ENCODE measurements at regions not wholly inside any gene's neighbourhood (a gene's known extent, or its start where the extent isn't known, plus 50 kb on each side); places are given as distances from the start of the nearest gene placed in this dataset.
"Not testable (repeated sequence)": the region's sequence is repeated elsewhere in the genome, so short reads cannot be mapped to it uniquely, and the experiment has no call there.

GRCh38 chr11:127803755-127804154 is 783.6 kb downstream of the ETS1 start:
- no peak for DNase-seq

DNA sequence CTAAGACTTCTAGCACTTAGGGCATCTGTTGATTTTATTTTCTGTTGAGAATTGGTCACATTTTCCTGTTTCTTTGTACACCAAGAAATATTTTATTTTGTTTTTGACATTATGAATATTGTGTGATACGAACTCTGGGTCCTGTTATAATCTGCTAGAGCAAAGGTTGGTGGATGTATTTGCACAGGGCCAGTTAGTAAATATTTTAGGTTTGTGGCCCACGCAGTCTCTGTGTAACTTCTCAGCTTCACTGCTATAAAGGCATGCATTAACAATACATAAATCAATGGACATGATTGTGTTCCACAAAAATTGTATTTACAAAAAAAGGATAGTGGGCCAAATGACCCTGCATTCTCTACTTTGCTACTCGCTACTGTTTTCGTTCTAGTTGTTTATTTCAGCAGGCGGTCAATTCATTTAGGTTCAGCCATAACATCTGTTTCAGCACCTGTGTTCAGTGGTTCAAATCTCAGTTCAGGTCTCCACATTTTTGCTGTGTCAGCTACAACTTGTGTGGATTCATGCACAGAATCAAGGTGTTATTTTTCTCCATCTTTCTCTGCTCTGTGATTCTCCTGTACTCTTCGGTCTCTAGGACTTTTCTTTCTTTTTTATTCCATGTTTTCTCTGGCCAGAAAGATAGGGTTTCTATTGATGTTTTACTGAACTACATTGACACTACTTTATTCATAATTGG is 786.2 kb downstream of the ETS1 start:
- no peak for DNase-seq

DNA sequence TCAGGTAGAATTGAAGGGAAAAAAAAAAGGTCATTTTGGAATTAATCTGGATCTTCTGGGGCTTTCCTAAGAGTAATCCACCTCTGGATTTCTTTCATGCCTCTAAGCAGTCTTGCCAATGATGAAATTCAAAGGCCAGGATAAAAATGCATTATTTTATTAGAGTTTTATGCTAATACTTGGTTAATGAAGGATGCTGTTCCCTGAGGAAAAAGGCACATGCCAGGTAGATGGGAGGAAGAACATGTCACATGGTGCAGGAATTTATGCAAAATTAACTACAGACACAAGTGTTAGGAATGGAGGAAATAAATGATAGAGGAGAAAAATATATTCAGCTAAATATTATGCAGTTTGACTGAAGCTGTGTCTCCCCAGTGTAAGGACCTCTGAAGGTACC is 792.0 kb downstream of the ETS1 start:
- DNase-seq = no peak

DNA sequence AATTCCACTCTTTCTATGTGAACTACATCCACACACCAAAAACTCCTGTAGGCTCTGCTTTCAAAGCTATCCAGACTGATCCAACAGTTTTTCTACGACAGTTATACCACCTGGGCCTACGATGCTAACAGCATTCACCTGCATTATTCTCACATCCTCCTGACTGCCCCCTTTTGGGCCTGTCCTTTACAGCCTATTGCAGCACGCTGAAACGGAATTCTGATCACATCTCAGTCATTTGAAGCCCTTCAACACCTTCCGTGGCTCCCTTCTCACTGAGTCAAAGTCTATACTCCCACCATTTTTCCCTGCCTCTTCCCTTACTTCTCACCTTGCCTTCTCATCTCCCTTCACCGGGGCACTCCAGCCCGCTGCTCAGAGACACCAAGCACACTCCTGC is 791.3 kb upstream of the KIRREL3 start:
- no peak for DNase-seq

- DNase-seq = no peak
Observed at GRCh38 chr11:127790592-127790991, 790.0 kb upstream of the KIRREL3 start.

DNA sequence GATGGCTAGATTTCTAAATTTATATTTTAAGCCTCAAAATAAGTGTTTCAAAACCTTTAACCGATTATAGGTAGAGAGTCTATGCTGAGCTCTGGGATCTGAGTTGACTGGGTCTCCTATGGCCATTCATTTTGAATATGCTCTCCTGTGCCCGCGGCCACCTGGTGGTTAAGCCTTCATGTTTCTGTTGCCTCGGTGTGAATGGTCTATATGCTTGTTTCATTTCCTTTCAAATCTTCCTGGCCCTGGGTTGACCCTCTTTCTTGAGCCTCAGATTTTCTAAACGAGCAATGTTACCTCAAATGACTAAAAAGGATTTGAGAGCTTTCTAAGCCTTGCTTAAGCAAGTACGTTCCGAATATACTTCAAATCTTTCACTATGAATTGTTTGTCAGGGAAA is 789.4 kb upstream of the KIRREL3 start:
- no peak for DNase-seq

DNA sequence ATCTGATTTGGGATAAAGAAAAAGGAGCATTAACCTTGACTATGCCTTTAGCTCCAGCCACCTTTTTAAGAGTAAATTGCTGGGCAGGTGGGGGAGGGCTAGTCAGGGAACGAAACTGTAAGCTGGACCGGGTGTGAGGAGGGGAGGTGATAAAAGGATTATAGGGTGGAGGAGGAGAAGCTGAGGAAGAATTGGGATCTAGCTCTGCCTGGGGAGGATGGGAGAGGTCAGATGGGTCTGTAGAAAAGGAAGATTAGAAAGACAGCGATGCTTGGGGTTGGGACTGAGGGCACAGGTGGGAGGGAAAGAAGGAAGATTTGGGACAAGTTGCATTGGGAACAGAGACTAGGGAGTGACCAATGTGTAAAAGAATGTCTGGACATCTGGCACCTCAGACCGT is 772.4 kb upstream of the KIRREL3 start:
- DNase-seq = not testable (repeated sequence)

DNA sequence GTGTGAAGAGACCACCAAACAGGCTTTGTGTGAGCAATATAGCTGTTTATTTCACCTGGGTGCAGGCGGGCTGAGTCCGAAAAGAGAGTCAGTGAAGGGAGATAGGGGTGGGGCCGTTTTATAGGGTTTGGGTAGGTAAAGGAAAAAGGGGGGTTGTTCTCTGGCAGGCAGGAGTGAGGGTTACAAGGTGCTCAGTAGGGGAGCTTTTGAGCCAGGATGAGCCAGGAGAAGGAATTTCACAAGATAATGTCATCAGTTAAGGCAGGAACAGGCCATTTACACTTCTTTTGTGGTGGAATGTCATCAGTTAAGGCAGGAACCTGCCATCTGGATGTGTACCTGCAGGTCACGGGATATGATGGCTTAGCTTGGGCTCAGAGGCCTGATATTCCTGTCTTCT is 768.4 kb upstream of the KIRREL3 start:
- not testable (repeated sequence) for DNase-seq

DNA sequence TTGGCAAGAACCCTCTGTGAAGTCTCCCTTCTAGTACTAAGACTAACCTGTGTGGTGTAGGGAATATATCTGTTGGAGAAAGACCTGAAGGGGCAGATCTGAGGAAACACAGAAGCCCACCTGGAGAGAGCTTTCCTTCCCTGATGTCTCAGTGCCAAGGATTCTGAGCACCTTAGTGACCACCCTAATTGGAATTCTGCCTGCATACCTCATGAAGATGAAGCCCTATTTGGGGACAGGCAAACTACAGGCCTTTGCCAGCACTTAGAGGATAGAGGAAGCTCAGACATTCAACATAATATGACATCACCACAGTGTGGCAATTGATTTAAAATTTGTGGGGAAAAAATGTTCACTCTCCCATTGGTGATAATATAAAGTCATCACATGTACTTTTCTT is 766.2 kb upstream of the KIRREL3 start:
- DNase-seq = no peak

DNA sequence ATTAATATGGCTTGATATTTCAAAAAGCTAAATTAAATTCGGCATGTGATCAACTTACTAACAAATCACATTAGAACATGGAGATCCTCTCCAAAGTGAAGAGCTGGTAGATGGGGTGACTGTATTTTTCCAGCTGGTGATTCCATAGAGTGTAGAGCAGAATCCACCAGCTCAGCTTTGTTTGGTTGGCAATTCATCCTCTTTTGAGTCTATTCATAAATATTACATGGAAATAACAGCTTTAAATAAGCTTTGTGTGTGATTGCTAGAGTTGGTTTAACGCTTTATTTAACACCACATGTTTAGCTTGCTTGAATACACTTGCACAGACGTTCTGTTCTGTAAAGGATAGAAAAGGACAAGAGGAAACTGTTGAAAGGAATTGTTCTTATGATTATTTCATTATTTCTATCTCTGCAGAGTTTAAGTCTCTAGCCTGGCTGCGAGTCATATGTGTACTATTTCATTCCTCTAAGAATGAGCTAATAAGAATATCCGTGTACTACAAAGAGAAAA is 738.3 kb upstream of the KIRREL3 start:
- DNase-seq = no peak

GRCh38 chr11:127737499-127737898 is 736.9 kb upstream of the KIRREL3 start:
- no peak for DNase-seq

GRCh38 chr11:127733552-127733951 is 733.0 kb upstream of the KIRREL3 start:
- DNase-seq = no peak

DNA sequence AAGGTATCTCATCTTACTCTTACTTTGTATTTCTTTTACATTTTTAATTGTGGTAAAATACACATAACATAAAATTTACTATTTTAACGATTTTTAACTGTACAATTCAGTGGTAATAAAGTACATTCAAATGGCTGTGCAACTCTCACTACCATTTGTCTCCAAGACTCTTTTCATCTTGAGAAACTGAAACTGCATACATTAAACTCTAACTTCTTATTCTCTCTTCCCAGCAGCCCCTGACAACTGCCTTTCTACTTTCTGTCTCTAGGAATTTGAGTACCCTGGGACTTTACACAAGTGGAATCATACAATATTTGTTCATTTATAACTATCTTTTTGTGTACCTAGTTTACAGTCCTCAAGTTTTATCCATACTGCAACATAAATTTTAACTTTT is 725.8 kb upstream of the KIRREL3 start:
- DNase-seq = no peak

- DNase-seq = no peak
Observed at GRCh38 chr11:127723714-127724113, 723.1 kb upstream of the KIRREL3 start.

DNA sequence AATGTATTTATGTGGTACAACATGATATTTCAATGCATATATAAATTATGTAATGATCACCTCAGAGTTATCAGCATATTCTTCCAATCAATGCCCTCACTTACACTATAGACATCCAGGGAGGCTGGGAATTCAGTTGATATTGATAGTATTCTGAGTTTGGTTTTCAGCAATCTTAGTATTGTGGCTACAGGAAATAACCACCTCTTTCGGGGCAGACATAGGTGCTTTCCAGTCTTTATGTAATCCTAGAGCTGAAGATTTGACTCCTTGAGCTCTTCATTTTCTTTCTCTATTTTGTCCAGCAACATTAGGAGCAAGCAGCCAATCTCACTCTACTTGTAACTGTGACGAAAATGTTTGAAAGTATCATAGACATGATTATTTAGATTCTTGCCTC is 712.7 kb upstream of the KIRREL3 start:
- no peak for DNase-seq

- DNase-seq = no peak
Observed at GRCh38 chr11:127711748-127712147, 711.2 kb upstream of the KIRREL3 start.

DNA sequence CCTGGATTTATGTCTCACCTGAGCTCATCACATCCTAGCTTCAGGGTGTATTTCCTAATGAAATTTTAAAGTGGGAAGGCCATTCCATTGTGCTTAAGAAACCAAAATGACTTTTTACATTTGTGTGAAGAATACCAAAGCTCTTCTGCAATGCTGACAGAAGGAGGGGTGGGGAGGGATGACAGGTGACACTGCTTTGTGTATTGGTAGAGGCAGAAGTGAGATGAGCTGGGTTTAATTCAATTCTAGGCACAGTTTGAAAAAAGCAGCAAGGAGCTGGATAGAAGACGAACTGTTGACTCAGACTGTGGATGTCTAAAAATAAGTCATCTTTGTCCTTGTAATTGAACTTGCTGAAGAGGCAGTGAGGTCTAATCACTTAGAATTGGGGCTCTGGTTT is 710.3 kb upstream of the KIRREL3 start:
- no peak for DNase-seq

DNA sequence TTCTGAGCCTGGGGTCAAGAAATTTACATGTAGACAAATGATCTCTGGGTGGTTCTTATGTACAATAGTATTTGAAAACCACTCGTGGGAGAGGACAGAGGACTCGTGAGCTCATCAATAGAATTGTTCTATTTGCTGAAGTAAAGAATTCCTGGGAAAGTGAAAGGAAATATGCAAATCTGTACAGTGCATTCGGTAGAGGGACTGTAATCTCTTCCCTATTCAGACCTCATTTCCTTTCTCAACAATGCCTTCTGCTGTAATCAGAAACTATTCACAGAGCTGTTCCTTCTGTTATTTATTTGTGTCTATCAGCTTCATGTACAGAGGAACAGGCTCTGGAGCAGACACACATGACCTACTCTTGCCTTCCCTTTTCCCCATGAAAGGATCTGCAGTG is 709.4 kb upstream of the KIRREL3 start:
- DNase-seq = no peak

DNA sequence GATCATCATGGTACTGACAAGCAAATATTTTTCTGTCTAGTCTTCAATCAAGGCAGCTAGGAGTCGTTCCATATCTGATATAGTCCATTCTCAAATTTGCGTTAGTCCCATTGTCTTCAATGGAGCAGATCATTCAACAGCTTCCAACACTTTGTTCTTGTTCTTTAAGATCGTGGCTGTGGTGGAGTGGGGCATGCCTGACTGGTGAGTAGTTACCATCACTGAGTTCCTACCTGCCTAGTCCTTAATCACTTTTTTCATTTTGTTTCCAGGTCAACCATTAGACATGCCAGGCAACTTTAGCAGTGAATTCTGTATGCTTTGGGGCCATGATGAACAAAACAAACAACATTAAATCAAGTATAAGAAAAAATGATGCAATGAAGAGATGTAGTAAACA is 693.1 kb upstream of the KIRREL3 start:
- no peak for DNase-seq

GRCh38 chr11:127683321-127683720 is 682.8 kb upstream of the KIRREL3 start:
- no peak for DNase-seq

DNA sequence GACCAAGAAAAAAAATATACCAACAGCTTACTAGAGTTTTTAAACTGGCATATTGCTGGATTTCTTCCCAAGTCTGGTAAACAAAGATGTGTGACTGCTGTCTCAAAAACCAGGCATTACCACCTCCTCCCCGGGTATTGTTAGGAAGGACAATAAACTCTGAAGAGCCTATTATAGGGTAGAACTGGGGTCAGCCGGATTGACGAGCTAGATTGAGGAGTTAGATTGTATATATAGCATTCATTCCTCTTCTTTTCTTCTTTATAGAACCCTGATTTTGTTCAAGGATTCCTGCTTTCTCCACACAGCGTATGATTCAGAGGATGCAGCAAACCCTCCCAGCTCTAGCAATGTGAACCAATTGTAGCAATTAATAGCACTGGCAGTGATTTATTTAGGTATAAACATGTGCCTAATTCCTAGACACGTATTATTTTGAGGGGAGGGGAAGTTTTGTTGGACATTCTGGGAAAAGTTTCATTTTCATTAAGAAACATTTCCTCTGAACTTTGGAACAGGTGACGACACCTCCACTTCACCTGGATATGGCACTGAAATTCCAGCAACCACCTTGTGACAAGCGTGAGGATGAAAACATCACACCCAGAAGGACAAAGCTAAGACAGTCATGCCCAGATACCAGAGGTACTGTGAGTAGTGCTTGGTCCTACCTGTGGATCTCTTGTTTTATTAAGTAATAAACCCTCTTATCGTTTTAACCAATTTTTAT is 679.4 kb upstream of the KIRREL3 start:
- no peak for DNase-seq

DNA sequence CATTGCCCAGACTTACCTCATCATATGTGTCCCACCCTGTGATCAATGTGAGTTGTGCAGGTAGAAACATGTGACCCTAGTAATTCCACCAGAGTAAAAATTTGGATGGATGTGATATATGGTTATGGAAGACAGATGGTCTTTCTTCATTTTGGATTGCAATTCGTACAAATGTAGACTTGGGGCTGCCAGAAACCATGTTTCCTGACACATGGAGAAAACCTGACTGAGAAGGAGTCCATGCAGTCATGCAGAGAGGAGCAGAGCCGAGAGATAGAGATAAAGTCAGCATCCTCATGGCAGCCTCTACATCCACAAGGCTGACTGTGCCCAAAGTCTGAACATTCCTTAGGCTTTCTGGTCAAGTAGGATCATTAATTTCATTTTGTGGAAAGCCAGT is 678.1 kb upstream of the KIRREL3 start:
- DNase-seq = no peak

GRCh38 chr11:127677660-127678425 is 677.3 kb upstream of the KIRREL3 start:
- no peak for DNase-seq

- DNase-seq = no peak
Observed at GRCh38 chr11:127675581-127675980, 675.0 kb upstream of the KIRREL3 start.

Measured in activated CD4-positive, CD25-positive, alpha-beta regulatory T cell treated with anti-CD3 and anti-CD28 coated beads, Interleukin-2, amount 50 U/mL, for 72 hours (primary cell).